GM06990 (cell line): ENCODE measurements at regions not wholly inside any gene's neighbourhood (a gene's known extent, or its start where the extent isn't known, plus 50 kb on each side); places are given as distances from the start of the nearest gene placed in this dataset.

ENCODE experiments used
- DNase-seq: peaks from one replicate; pipeline ENCODE4 v3.0.0-alpha.2; 2011; ENCODE audit not compliant: insufficient read length; ENCODE audit errors: extremely low read depth
- H3K27me3 ChIP-seq: replicated peaks from 2 replicates; pipeline ENCODE4 v1.6.0; 2011; ENCODE audit warnings: low read length; ENCODE audit not compliant: control insufficient read depth, insufficient read depth
- H3K36me3 ChIP-seq: 2 replicates; pipeline ENCODE4 v1.5.1; 2011; ENCODE audit warnings: low read length; ENCODE audit not compliant: control insufficient read depth, insufficient read depth
- H3K4me3 ChIP-seq: replicated peaks from 2 replicates; pipeline ENCODE4 v1.5.1; 2011; ENCODE audit warnings: low read depth, mild to moderate bottlenecking, control low read depth, low read length
- TF ChIP-seq, protein P1 (sequence below): IDR thresholded peaks from 2 replicates; pipeline ENCODE4 v1.5.1; 2011; ENCODE audit warnings: low read length, control low read depth, mild to moderate bottlenecking, inconsistent platforms; ENCODE audit not compliant: insufficient read depth, poor library complexity, severe bottlenecking

DNA sequence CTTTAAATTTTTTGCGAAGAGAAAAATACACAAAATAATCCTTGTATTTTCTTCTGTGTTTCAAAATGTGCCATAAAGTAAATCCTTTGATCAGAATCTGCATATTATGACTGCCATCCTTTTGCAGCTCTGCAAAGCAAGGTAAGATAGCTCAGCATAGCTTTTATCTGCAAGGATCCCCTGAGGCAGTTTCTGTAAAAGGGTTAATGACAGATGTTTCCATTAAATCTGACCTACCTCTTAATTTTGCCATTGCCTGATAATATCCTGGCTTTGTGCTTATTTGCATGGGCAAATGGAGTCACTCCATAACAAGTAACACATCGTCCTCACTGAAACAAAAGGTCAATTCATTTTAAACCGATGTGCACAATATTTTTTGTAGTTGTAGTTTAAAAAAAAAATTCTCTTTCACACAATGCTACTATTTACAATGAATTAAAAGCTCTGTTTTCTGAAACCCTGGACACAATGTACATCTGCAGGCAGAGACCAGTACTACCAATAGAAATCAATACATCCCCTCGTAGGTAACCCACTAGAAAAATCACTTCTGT, 108.5 kb upstream of the SOX5 start:
- no peak for DNase-seq
- TF ChIP-seq, protein P1, sequence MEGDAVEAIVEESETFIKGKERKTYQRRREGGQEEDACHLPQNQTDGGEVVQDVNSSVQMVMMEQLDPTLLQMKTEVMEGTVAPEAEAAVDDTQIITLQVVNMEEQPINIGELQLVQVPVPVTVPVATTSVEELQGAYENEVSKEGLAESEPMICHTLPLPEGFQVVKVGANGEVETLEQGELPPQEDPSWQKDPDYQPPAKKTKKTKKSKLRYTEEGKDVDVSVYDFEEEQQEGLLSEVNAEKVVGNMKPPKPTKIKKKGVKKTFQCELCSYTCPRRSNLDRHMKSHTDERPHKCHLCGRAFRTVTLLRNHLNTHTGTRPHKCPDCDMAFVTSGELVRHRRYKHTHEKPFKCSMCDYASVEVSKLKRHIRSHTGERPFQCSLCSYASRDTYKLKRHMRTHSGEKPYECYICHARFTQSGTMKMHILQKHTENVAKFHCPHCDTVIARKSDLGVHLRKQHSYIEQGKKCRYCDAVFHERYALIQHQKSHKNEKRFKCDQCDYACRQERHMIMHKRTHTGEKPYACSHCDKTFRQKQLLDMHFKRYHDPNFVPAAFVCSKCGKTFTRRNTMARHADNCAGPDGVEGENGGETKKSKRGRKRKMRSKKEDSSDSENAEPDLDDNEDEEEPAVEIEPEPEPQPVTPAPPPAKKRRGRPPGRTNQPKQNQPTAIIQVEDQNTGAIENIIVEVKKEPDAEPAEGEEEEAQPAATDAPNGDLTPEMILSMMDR = no peak
- Histone ChIP-seq H3K36me3 (no peaks in the 10 kb centered on the region), H3K27me3 (no peaks in the 10 kb centered on the region), H3K4me3 (no peak overlapping the region)

DNA sequence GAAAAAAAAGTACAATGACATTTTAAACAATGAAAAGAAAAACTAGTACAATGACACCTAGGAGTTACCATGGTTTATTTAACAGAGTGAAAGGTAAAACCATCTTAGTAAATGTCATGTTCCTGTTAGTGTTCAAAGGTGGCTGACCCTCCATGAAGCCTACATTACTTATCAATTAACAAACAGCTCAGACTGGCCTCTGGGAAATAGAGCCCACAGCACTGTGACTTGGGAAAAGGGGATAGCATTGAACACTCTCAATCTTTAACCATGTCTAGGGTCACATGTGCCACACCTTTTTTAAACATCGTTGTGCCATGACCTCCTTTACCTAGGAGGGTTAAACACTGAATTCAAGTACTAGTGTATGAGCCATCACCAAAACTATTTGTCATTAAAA, 106.3 kb upstream of the SOX5 start:
- Histone ChIP-seq H3K27me3 (no peaks in the 10 kb centered on the region), H3K4me3 (no peak overlapping the region), H3K36me3 (no peaks in the 10 kb centered on the region)
- TF ChIP-seq, protein P1 = no peak
- no peak for DNase-seq

DNA sequence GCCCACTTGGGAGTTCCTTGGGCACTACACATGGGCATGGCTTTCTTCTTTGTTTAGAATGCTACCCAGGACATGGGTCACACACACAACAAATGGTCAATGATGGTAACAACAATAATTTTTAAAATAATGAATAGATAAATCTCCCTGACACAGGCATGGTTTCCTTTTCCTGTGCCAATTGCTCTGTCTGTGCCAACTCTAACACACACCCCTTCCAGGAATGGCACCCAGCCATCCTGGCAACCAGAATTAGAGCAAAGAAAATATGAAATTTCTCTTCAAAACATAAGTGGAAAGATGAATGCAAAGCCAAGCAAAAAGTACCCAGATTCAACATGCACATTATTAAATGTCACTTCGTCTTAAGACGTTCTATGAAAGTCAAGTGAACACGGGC, 104.9 kb upstream of the SOX5 start:
- no peak for DNase-seq
- TF ChIP-seq, protein P1 = no peak

DNA sequence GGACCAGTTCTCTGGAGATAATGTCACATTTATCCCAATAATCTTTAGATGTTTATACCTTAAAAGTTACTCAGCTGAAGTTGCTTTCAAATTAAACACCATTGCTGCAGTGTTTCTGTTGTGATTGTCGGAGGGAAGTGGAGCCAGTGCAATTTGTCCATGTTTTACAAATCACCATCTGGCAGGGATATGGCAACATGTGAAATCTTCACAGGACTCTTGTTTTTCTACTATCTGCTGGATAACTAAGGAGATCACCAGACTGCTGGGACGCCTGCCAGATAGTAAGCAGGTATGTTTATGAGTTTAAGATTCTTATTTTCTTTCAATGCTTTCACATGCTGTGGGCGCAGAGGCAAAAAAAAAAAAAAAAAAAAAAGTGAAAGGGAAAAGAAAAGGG, 100.3 kb upstream of the SOX5 start:
- no peak for DNase-seq
- TF ChIP-seq, protein P1 = no peak
- no peaks in the 10 kb centered on the region for H3K36me3 ChIP-seq
- no peaks in the 10 kb centered on the region for H3K27me3 ChIP-seq
- no peak overlapping the region for H3K4me3 ChIP-seq

More for the DNA sequence above, 104.9 kb upstream of the SOX5 start:
- Histone ChIP-seq H3K4me3 (no peak overlapping the region), H3K36me3 (no peaks in the 10 kb centered on the region), H3K27me3 (no peaks in the 10 kb centered on the region)

DNA sequence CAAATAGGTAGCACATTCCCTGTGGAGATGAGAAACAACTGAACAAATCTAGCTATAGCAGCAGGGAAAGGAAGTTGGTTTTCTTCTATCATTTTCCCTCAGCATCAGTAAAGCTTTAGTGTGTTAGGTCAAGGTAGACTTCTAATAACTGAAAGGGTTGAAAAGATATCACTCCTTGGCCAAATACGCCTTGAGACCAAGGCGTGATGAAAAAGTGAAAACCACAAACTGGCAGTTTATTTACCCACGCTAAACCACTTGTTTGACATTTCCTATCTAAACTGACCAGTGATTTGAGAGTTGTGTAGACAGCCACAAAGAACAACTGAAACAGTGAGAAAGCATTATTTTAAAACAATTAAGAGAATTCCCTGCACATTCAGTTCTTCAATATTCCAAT, 99.6 kb upstream of the SOX5 start:
- no peak for DNase-seq
- H3K27me3 ChIP-seq = no peaks in the 10 kb centered on the region
- TF ChIP-seq, protein P1 = no peak
- no peaks in the 10 kb centered on the region for H3K36me3 ChIP-seq
- H3K4me3 ChIP-seq = no peak overlapping the region

DNA sequence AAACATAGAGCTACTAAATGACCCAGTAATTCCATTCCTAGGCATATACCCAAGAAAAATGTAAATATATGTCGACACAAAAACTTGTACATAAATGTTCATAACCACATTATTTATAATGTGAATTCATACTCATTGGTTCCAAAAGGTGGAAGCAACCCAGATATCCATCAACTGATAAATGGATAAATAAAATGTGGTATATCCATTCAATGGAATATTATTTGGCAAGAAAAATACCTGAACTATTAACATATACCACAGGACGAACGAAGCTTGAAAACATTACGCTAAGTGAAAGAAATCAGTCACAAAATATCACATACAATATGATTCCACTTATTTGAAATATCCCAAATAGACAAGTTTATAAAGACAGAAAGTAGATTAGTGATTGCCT, 99.0 kb upstream of the SOX5 start:
- no peak for DNase-seq
- Histone ChIP-seq H3K36me3 (no peaks in the 10 kb centered on the region), H3K4me3 (no peak overlapping the region), H3K27me3 (no peaks in the 10 kb centered on the region)
- TF ChIP-seq, protein P1 = no peak
